ENCODE measurements at regions not wholly inside any gene's neighbourhood (a gene's known extent, or its start where the extent isn't known, plus 50 kb on each side); places are given as distances from the start of the nearest gene placed in this dataset.

- Histone ChIP-seq H2BK20ac (ENCODE audit: low read depth, low read length) (no peak overlapping the region), H4K5ac (ENCODE audit: low read depth, low read length) (no peak overlapping the region), H3K9me3 (ENCODE audit: control insufficient read depth, insufficient read depth, low read length) (no peaks in the 10 kb centered on the region), H3K4me3 (ENCODE audit: insufficient read depth, low read depth, low read length) (no peak overlapping the region), H2BK120ac (ENCODE audit: low read depth, low read length) (no peak overlapping the region), H3K23ac (ENCODE audit: low read depth, low read length) (no peak overlapping the region), H3K4ac (ENCODE audit: low read depth, low read length) (no peak overlapping the region), H2AK9ac (replicated peaks; ENCODE audit: low read depth, low read length, poor library complexity) (no peak overlapping the region), H4K8ac (ENCODE audit: low read depth in 2 of 2, low read length in 2 of 2) (no peak overlapping the region), H2AK5ac (ENCODE audit: low read depth, low read length) (no peak overlapping the region), H2AFZ (replicated peaks; ENCODE audit: low read length, poor library complexity) (no peak overlapping the region), H3K9ac (ENCODE audit: low read depth, low read length) (no peak overlapping the region), H3K27ac (ENCODE audit: insufficient read depth, low read length) (no peak overlapping the region), H2BK5ac (ENCODE audit: low read depth, low read length, poor library complexity, severe bottlenecking) (no peak overlapping the region), H3K36me3 (ENCODE audit: control insufficient read depth, insufficient read depth, low read length) (no peaks in the 10 kb centered on the region), H3K18ac (ENCODE audit: low read depth, low read length) (no peak overlapping the region), H4K91ac (ENCODE audit: insufficient read depth, low read depth, low read length) (no peak overlapping the region), H4K20me1 (ENCODE audit: insufficient read depth, low read length) (no peaks in the 10 kb centered on the region), H3K79me1 (ENCODE audit: low read depth in 1 of 2, low read length in 2 of 2) (no peaks in the 10 kb centered on the region), H3K14ac (replicated peaks; ENCODE audit: low read depth, low read length) (no peak overlapping the region), H3K27me3 (ENCODE audit: control insufficient read depth, insufficient read depth, low read length) (no peaks in the 10 kb centered on the region), H3K4me2 (ENCODE audit: low read depth, low read length) (no peak overlapping the region), H3K56ac (ENCODE audit: extremely low read depth, insufficient read depth, low read length) (no peak overlapping the region), H3K9me1 (ENCODE audit: insufficient read depth, low read length) (no peaks in the 10 kb centered on the region), H3K4me1 (ENCODE audit: control insufficient read depth, insufficient read depth, low read length) (no peaks in the 10 kb centered on the region), H2BK15ac (ENCODE audit: low read depth, low read length) (no peak overlapping the region)
- in situ Hi-C loops (cut with MboI; ENCODE audit: low sequenced_read_pairs) (no loop called here), intact Hi-C loops (cut with micrococcal nuclease) (no loop called here), dilution Hi-C loops (cut with HindIII; ENCODE audit: low sequenced_read_pairs, unreplicated experiment) (no loop called here)
- POLR2A ChIA-PET (ENCODE audit: unreplicated experiment): no interaction called here
- BruUV-seq (replicated peaks): no TSS peak
- no peak for DNase-seq
- WGBS, 2 experiments (ENCODE audit: extremely low coverage in 2 of 2, insufficient read length in 1 of 2): no CpG with 5 or more reads among the region's 2 CpGs
- ATAC-seq (ENCODE audit: low read depth): no peak
- CTCF ChIA-PET: no interaction called here
- TF ChIP-seq, protein P1, sequence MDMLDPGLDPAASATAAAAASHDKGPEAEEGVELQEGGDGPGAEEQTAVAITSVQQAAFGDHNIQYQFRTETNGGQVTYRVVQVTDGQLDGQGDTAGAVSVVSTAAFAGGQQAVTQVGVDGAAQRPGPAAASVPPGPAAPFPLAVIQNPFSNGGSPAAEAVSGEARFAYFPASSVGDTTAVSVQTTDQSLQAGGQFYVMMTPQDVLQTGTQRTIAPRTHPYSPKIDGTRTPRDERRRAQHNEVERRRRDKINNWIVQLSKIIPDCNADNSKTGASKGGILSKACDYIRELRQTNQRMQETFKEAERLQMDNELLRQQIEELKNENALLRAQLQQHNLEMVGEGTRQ (IDR thresholded peaks at IDR 0.05; ENCODE audit: low read depth, low read length): no peak
- TF ChIP-seq CEBPB (IDR thresholded peaks at IDR 0.05; ENCODE audit: low read depth, low read length) (no peak), RFX5 (IDR thresholded peaks at IDR 0.05; ENCODE audit: low read depth, low read length) (no peak), RAD21 (IDR thresholded peaks at IDR 0.05; ENCODE audit: low read length) (no peak), BHLHE40 (IDR thresholded peaks at IDR 0.05; ENCODE audit: low read depth, low read length) (no peak), MAFK (IDR thresholded peaks at IDR 0.05; ENCODE audit: low read depth, low read length) (no peak), CTCF (conservative IDR thresholded peaks at IDR 0.05; ENCODE audit: low read depth, low read length) (no peak), MXI1 (IDR thresholded peaks at IDR 0.05; ENCODE audit: borderline replicate concordance, low read depth, low read length) (no peak), POLR2A (IDR thresholded peaks at IDR 0.05; ENCODE audit: low read depth, low read length) (no peak), SMC3 (IDR thresholded peaks at IDR 0.05; ENCODE audit: low read depth, low read length) (no peak), CHD1 (IDR thresholded peaks at IDR 0.05; ENCODE audit: low read depth, low read length) (no peak)
These were observed 124.4 kb upstream of the SPRY2 start for GRCh38 chr13:80465321-80465720.

All from IMR-90 (cell line).